B cell (primary cell): ENCODE measurements at regions not wholly inside any gene's neighbourhood (a gene's known extent, or its start where the extent isn't known, plus 50 kb on each side); places are given as distances from the start of the nearest gene placed in this dataset.

Experiments used
- EZH2 ChIP-seq: IDR thresholded peaks from 2 replicates; pipeline ENCODE4 v1.6.1; 2012; ENCODE audit warnings: borderline replicate concordance, low read depth, mild to moderate bottlenecking, moderate library complexity, low read length; ENCODE audit not compliant: insufficient read depth, poor library complexity, severe bottlenecking
- TF ChIP-seq, protein P1 (sequence below): fragments of 200-600 bp; IDR thresholded peaks from one replicate; pipeline ENCODE4 v1.8.0; 2022; ENCODE audit warnings: antibody characterized with exemption, mild to moderate bottlenecking

DNA sequence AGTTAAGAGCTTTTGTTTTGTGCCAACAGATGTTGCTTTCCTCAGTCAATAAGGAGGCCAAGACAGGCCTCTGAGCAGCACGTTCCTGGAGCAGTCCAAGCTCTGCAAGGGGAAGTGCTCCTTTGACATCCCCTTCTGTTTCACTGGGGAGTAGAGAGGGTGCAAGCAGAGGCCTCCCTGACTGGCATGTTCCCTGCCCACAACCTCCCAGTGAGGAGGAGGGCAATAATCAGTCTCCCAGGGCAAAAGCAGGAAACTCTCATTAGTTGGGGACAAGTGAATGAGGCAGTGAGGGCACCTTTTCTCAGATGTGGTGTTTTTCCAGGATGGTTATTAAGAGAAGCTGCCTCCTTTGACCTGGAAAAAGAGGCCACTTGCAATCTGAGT is 79.5 kb upstream of the ZBED5 start:
- TF ChIP-seq, protein P1, sequence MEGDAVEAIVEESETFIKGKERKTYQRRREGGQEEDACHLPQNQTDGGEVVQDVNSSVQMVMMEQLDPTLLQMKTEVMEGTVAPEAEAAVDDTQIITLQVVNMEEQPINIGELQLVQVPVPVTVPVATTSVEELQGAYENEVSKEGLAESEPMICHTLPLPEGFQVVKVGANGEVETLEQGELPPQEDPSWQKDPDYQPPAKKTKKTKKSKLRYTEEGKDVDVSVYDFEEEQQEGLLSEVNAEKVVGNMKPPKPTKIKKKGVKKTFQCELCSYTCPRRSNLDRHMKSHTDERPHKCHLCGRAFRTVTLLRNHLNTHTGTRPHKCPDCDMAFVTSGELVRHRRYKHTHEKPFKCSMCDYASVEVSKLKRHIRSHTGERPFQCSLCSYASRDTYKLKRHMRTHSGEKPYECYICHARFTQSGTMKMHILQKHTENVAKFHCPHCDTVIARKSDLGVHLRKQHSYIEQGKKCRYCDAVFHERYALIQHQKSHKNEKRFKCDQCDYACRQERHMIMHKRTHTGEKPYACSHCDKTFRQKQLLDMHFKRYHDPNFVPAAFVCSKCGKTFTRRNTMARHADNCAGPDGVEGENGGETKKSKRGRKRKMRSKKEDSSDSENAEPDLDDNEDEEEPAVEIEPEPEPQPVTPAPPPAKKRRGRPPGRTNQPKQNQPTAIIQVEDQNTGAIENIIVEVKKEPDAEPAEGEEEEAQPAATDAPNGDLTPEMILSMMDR = no peak
- TF ChIP-seq EZH2 = no peak
